UCSD-AML1 (cell line): ENCODE measurements at regions not wholly inside any gene's neighbourhood (a gene's known extent, or its start where the extent isn't known, plus 50 kb on each side); places are given as distances from the start of the nearest gene placed in this dataset.
"Not testable (repeated sequence)": the region's sequence is repeated elsewhere in the genome, so short reads cannot be mapped to it uniquely, and the experiment has no call there.

Experiments
- DNase-seq: peaks from one replicate; lab custom pipeline; 2025; ENCODE audit not compliant: unreplicated experiment; lab: John Stamatoyannopoulos, UW

GRCh38 chr10:9547936-9548904, 1469.5 kb upstream of the CELF2 start:
- DNase-seq, result no peak

- no peak for DNase-seq
Observed at GRCh38 chr10:9550810-9551209, 1466.9 kb upstream of the CELF2 start.

GRCh38 chr10:9554321-9554720, 1463.4 kb upstream of the CELF2 start:
- no peak for DNase-seq

GRCh38 chr10:9560976-9561375, 1456.7 kb upstream of the CELF2 start:
- no peak for DNase-seq

- DNase-seq, result no peak
Observed at GRCh38 chr10:9561821-9562505, 1455.7 kb upstream of the CELF2 start.

GRCh38 chr10:9577746-9578145, 1439.9 kb upstream of the CELF2 start:
- no peak for DNase-seq

- DNase-seq, result no peak
Observed at GRCh38 chr10:9579110-9579705, 1438.5 kb upstream of the CELF2 start.

GRCh38 chr10:9582803-9583202, 1434.9 kb upstream of the CELF2 start:
- not testable (repeated sequence) for DNase-seq

GRCh38 chr10:9596368-9596920, 1421.2 kb upstream of the CELF2 start:
- no peak for DNase-seq

- no peak for DNase-seq
Observed at GRCh38 chr10:9602998-9603397, 1414.7 kb upstream of the CELF2 start.

GRCh38 chr10:9603972-9604371, 1413.7 kb upstream of the CELF2 start:
- DNase-seq, result no peak

- no peak for DNase-seq
Observed at GRCh38 chr10:9605231-9605630, 1412.4 kb upstream of the CELF2 start.

GRCh38 chr10:9608602-9609001, 1409.1 kb upstream of the CELF2 start:
- no peak for DNase-seq

GRCh38 chr10:9613338-9614075, 1404.2 kb upstream of the CELF2 start:
- no peak for DNase-seq

- DNase-seq, result no peak
Observed at GRCh38 chr10:9615189-9615588, 1402.5 kb upstream of the CELF2 start.

- DNase-seq, result no peak
Observed at GRCh38 chr10:9621216-9621615, 1396.5 kb upstream of the CELF2 start.

- DNase-seq, result no peak
Observed at GRCh38 chr10:9625304-9625703, 1392.4 kb upstream of the CELF2 start.

- no peak for DNase-seq
Observed at GRCh38 chr10:9634466-9634865, 1383.2 kb upstream of the CELF2 start.

- DNase-seq, result no peak
Observed at GRCh38 chr10:9635691-9636090, 1382.0 kb upstream of the CELF2 start.

- no peak for DNase-seq
Observed at GRCh38 chr10:9636216-9636615, 1381.5 kb upstream of the CELF2 start.

- no peak for DNase-seq
Observed at GRCh38 chr10:9643782-9644181, 1373.9 kb upstream of the CELF2 start.
